Activated effector memory CD4-positive, alpha-beta T cell treated with Interleukin-2 at 50 U/mL for 16 hours (primary cell): ENCODE measurements at regions not wholly inside any gene's neighbourhood (a gene's known extent, or its start where the extent isn't known, plus 50 kb on each side); places are given as distances from the start of the nearest gene placed in this dataset.

Source experiments
- DNase-seq: peaks from one replicate; pipeline ENCODE4 v3.0.0-alpha.2; 2020

DNA sequence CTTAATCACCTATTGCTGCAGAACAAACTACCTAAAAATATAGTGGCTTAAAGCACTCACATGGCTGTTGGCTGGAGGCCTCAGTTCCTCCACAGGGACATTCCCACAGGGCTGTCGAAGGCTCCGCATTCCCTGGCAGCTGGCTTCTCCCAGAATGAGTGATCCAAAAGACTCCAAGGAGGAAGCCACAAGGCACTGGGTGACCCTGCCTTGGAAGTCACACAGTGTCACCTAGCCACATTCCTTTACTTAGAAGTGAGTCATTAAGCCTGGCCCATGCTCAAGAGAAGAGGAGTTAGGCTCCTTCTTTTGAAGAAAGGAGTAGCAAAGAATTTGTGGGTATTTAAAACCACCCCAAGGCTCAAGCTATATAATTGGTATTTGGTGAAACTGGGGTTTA is 63.9 kb upstream of the MAP1LC3B2 start:
- DNase-seq = no peak

- DNase-seq = no peak
Observed at GRCh38 chr12:116497051-116497591, 62.1 kb upstream of the MAP1LC3B2 start.

GRCh38 chr12:116498471-116498870 is 60.7 kb upstream of the MAP1LC3B2 start:
- DNase-seq = no peak

GRCh38 chr12:116502141-116502725 is 56.9 kb upstream of the MAP1LC3B2 start:
- no peak for DNase-seq

DNA sequence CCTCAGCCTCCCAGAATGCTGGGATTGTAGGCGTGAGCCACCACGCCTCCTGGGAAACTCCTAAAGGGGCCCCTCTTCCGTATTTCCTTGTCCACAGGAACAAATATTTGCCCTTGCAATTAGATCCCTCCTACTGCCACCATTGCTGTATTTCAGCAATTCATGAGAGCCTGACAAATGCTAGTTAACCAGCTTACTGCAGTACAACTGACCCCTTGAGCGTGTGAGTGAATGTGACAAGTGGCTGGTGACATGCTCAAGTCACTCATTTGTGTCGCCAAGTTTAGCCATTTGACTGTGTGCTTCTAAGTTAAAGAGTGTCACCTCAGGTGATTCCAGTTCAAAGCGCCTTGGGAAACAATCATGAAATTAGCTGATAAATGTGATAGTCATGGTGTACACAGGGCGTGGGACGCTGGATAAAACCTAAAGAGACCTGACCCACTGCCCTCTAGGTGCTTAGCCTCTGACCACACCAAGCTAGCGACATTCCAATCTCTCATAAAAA is 56.1 kb upstream of the MAP1LC3B2 start:
- DNase-seq = no peak

DNA sequence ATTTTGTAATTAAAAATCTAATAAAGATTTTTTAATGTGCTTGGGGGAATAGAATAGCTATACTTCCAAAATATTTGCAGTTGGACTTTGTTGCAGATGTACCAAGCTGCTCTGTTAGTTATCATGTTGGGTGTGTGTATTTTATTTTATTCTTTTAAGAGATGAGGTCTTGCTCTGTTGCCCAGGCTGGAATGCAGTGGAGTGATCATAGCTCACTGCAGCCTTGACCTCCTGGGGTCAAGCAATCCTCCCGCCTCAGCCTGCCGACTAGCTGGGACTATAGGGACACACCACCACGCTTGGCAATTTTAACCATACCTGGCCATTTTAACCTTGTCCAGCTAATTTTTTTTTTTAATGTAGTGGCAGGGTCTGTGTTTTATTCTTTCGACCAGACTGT is 54.7 kb upstream of the MAP1LC3B2 start:
- no peak for DNase-seq

DNA sequence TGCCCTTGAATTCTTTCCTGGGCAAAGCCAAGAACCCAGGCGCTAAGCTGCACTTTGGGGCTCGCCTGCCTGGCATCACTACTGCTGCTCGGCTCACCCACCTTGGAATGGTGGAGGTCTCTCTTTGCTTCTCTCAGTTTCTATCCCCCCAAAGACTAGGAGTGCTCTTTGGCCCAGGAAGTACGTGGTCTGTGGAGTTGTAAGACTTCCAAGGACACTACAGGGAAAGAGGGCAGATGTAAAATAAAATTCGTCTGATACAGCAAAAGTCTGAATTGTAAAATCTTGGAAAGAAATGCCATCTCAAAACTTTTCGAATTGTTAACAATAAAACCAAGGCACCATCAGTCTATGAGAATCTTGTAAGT is 52.5 kb upstream of the MAP1LC3B2 start:
- DNase-seq = no peak

DNA sequence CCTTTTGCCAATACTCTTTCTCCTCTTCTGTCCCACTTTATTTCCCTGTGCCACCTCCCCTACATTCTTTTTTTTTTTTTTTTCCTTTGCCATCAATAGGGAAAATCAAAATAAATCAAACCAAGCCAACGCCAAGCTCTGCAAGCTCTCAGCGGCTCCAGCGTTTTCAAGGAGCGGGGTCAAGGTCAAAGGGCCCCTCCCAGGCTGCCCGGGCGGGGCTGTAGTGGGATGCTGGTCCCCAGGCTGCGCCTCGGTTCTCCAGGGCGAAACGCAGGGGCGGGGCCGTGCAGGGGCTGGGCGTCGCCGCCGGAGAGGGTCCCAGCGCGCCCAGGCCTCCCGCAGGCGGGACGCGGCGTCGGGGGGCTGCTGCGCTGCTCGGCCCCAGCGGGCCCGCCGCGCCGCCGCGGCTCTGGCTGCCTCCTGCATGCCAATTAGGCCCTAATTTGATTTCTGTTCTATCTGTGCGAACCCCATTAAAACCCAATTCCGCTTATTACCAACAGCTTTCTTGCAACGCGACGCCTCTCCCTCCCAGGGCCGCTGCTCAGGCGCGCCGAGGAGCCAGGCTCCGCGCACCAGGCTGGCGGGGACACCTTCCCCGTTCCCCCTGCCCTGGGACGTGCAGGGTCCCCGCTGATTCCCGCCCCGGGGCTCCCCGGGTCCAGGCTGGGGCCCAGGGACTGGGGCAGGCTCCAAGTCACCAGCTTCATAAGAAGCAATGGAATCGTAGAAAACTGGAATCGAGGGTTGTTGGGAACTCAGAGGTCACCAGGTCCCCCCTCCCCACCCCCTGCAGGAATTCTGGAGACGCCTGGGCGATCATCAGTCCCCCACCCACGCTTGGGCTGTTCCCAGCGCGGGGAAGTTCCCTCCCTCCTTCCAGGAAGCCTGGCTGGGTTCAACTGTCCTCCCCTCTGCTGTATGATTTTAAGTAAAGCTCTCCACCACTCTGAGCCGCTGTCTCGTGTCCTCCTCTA is 50.7 kb upstream of the MAP1LC3B2 start:
- DNase-seq = no peak
